H1 (cell line): ENCODE measurements at regions not wholly inside any gene's neighbourhood (a gene's known extent, or its start where the extent isn't known, plus 50 kb on each side); places are given as distances from the start of the nearest gene placed in this dataset.

ENCODE experiments used
- CTCF ChIA-PET: fragments of 300-600 bp; sonication (Branson Sonifier 250); formaldehyde crosslinking; loops from one replicate; lab custom pipeline; 2021; ENCODE audit not compliant: partially characterized antibody; lab: Charles Lee
- POLR2A ChIA-PET: fragments of 300-600 bp; sonication (Branson Sonifier 250); formaldehyde crosslinking; loops from one replicate; lab custom pipeline; 2021; ENCODE audit warnings: inconsistent platforms; ENCODE audit not compliant: partially characterized antibody; lab: Charles Lee
- DNase-seq, 2 experiments: peaks; one replicate each; pipeline versions ENCODE4 v3.0.0 to v3.0.0-alpha.2; 2010 to 2022; ENCODE audit warnings: low spot score in 2 of 2, low read depth in 1 of 2, mixed read lengths in 1 of 2
- FAIRE-seq: peaks from 2 replicates; lab custom pipeline; 2011; peaks lifted over from hg19 to GRCh38; lab: Jason Lieb, UNC
- H2AFZ ChIP-seq: 2 replicates; pipeline ENCODE4 v1.8.1; 2012; ENCODE audit warnings: low read length, inconsistent platforms
- H2AK5ac ChIP-seq: 2 replicates; pipeline ENCODE4 v1.6.1; 2013; ENCODE audit warnings: low read depth, low read length
- H2BK120ac ChIP-seq: replicated peaks from 2 replicates; pipeline ENCODE3; 2013; ENCODE audit warnings: low read depth, low read length, inconsistent platforms
- H2BK12ac ChIP-seq: 2 replicates; pipeline ENCODE4 v1.6.1; 2013; ENCODE audit warnings: low read depth, low read length
- H2BK15ac ChIP-seq: 2 replicates; pipeline ENCODE4 v1.6.1; 2013; ENCODE audit warnings: low read length
- H2BK20ac ChIP-seq: 2 replicates; pipeline ENCODE4 v1.6.1; 2013; ENCODE audit warnings: low read length
- H2BK5ac ChIP-seq: 2 replicates; pipeline ENCODE4 v1.6.1; 2013; ENCODE audit warnings: low read depth, low read length
- H3K14ac ChIP-seq: 2 replicates; pipeline ENCODE4 v1.6.1; 2013; ENCODE audit warnings: inconsistent platforms; ENCODE audit not compliant: insufficient read length
- H3K18ac ChIP-seq: 2 replicates; pipeline ENCODE4 v1.6.1; 2013; ENCODE audit warnings: low read length; ENCODE audit errors: extremely low read depth
- H3K23ac ChIP-seq: 2 replicates; pipeline ENCODE4 v1.6.1; 2013; ENCODE audit warnings: inconsistent platforms; ENCODE audit not compliant: insufficient read length
- H3K23me2 ChIP-seq: 2 replicates; pipeline ENCODE4 v1.6.1; 2013; ENCODE audit warnings: low read depth, low read length
- H3K27ac ChIP-seq: 2 replicates; pipeline ENCODE4 v1.6.1; 2011; ENCODE audit warnings: low read depth, low read length, inconsistent platforms
- H3K27me3 ChIP-seq, 4 experiments: replicated peaks in 1 of 4; 1 replicate in 1 of 4; 2 replicates in 3 of 4; pipeline versions ENCODE4 v1.6.1 to v1.8.1; 2011 to 2013; ENCODE audit warnings: low read length in 3 of 4, mild to moderate bottlenecking in 3 of 4, inconsistent platforms in 2 of 4, mixed read lengths in 2 of 4, moderate library complexity in 1 of 4; ENCODE audit not compliant: control insufficient read depth in 3 of 4, insufficient read depth in 3 of 4; ENCODE audit errors: extremely low read depth in 1 of 4
- H3K36me3 ChIP-seq, 4 experiments: 2 replicates each; pipeline versions ENCODE4 v1.6.1 to v1.8.1; 2011 to 2013; ENCODE audit warnings: mild to moderate bottlenecking in 4 of 4, low read length in 3 of 4, moderate library complexity in 2 of 4, control low read depth in 1 of 4, inconsistent platforms in 1 of 4; ENCODE audit not compliant: insufficient read depth in 4 of 4, control insufficient read depth in 2 of 4
- H3K4ac ChIP-seq: replicated peaks from 2 replicates; pipeline ENCODE3; 2013; ENCODE audit warnings: low read length, low read depth, mixed read lengths, inconsistent platforms; ENCODE audit not compliant: insufficient read length
- H3K4me1 ChIP-seq, 4 experiments: replicated peaks in 1 of 4; 1 replicate in 1 of 4; 2 replicates in 3 of 4; pipeline versions ENCODE4 v1.6.1 to v1.8.1; 2011 to 2013; ENCODE audit warnings: low read length in 3 of 4, inconsistent platforms in 2 of 4, mixed read lengths in 1 of 4; ENCODE audit not compliant: insufficient read depth in 4 of 4, control insufficient read depth in 3 of 4
- H3K4me2 ChIP-seq, 2 experiments: 2 replicates each; pipeline versions ENCODE4 v1.6.1 to v1.8.1; 2011 to 2013; ENCODE audit warnings: low read depth in 2 of 2, low read length in 2 of 2, control low read depth in 1 of 2, inconsistent platforms in 1 of 2, mild to moderate bottlenecking in 1 of 2; ENCODE audit not compliant: insufficient read depth in 1 of 2
- H3K4me3 ChIP-seq, 4 experiments: fragments of 200-600, 300-600 bp in 1 of 4; sonication (generic), shearing (Covaris generic), sonication (Bioruptor Twin) in 1 of 4; 2 replicates each; pipeline versions ENCODE4 v1.5.1 to v1.8.1; 2011 to 2016; ENCODE audit warnings: low read length in 4 of 4, low read depth in 3 of 4, control low read depth in 2 of 4, inconsistent platforms in 2 of 4, mild to moderate bottlenecking in 2 of 4, mixed read lengths in 1 of 4, moderate library complexity in 1 of 4; ENCODE audit not compliant: insufficient read depth in 2 of 4; ENCODE audit errors: extremely low read depth in 1 of 4
- H3K56ac ChIP-seq: replicated peaks from 2 replicates; pipeline ENCODE3; 2013; ENCODE audit warnings: low read depth, mild to moderate bottlenecking, mixed read lengths, low read length, inconsistent platforms; ENCODE audit not compliant: insufficient read length
- H3K79me1 ChIP-seq: 2 replicates; pipeline ENCODE4 v1.6.1; 2013; ENCODE audit warnings: low read depth, low read length, control low read depth
- H3K79me2 ChIP-seq, 2 experiments: 2 replicates each; pipeline versions ENCODE4 v1.6.1 to v1.8.1; 2012 to 2013; ENCODE audit warnings: low read length in 2 of 2, mild to moderate bottlenecking in 2 of 2, inconsistent platforms in 1 of 2; ENCODE audit not compliant: insufficient read depth in 2 of 2, control insufficient read depth in 1 of 2
- H3K9ac ChIP-seq, 4 experiments: replicated peaks in 1 of 4; 1 replicate in 1 of 4; 2 replicates in 3 of 4; pipeline versions ENCODE4 v1.6.1 to v1.8.1; 2011 to 2013; ENCODE audit warnings: low read depth in 3 of 4, low read length in 3 of 4, control low read depth in 2 of 4, mild to moderate bottlenecking in 2 of 4, moderate library complexity in 2 of 4, inconsistent platforms in 1 of 4; ENCODE audit errors: extremely low read depth in 1 of 4
- H3K9me3 ChIP-seq, 2 experiments: 2 replicates each; pipeline versions ENCODE4 v1.6.1 to v1.8.1; 2012 to 2013; ENCODE audit warnings: mild to moderate bottlenecking in 2 of 2, moderate library complexity in 2 of 2, control low read depth in 1 of 2, inconsistent platforms in 1 of 2, low read depth in 1 of 2, low read length in 1 of 2, mixed read lengths in 1 of 2; ENCODE audit not compliant: insufficient read depth in 2 of 2
- H4K20me1 ChIP-seq, 2 experiments: replicated peaks in 1 of 2; 2 replicates each; pipeline versions ENCODE3 to v1.8.1; 2011 to 2013; ENCODE audit warnings: inconsistent platforms in 2 of 2, low read length in 2 of 2, mild to moderate bottlenecking in 1 of 2; ENCODE audit not compliant: insufficient read depth in 2 of 2, control insufficient read depth in 1 of 2
- H4K5ac ChIP-seq: 2 replicates; pipeline ENCODE4 v1.6.1; 2013; ENCODE audit warnings: low read length, low read depth, mixed read lengths, inconsistent platforms; ENCODE audit not compliant: insufficient read length
- H4K8ac ChIP-seq: 2 replicates; pipeline ENCODE4 v1.8.0; 2013; ENCODE audit warnings: mild to moderate bottlenecking, moderate library complexity, low read length, inconsistent platforms; ENCODE audit not compliant: insufficient read depth; ENCODE audit errors: extremely low read depth
- H4K91ac ChIP-seq: replicated peaks from 2 replicates; pipeline ENCODE3; 2013; ENCODE audit warnings: low read length, mixed read lengths, inconsistent platforms; ENCODE audit not compliant: insufficient read length
- BRCA1 ChIP-seq: IDR thresholded peaks from 2 replicates; pipeline ENCODE4 v1.6.1; 2012; ENCODE audit warnings: low read depth, low read length, improper control_type of control experiment
- EGR1 ChIP-seq: IDR thresholded peaks from 2 replicates; pipeline ENCODE4 v1.6.1; 2011; ENCODE audit warnings: low read depth, low read length, borderline replicate concordance
- GABPA ChIP-seq: IDR thresholded peaks from 2 replicates; pipeline ENCODE4 v1.6.1; 2011; ENCODE audit warnings: mild to moderate bottlenecking, low read length, moderate library complexity, borderline replicate concordance; ENCODE audit not compliant: insufficient read depth
- JUN ChIP-seq: IDR thresholded peaks from 2 replicates; pipeline ENCODE4 v1.6.1; 2011; ENCODE audit warnings: low read depth, mild to moderate bottlenecking, improper control_type of control experiment, low read length
- RNF2 ChIP-seq: fragments of 200-900, 300-1000 bp; sonication (generic); IDR thresholded peaks from 2 replicates; pipeline ENCODE4 v1.7.1; 2016; ENCODE audit warnings: borderline replicate concordance, low read depth, mild to moderate bottlenecking, antibody characterized with exemption, low read length; ENCODE audit not compliant: poor library complexity, severe bottlenecking; ENCODE audit errors: missing control alignments
- SRF ChIP-seq: IDR thresholded peaks from 2 replicates; pipeline ENCODE4 v1.6.1; 2011; ENCODE audit warnings: mild to moderate bottlenecking, low read depth, low read length, moderate library complexity
- WGBS, 2 experiments: shearing (Covaris generic) in 1 of 2; methylation state at CpG; one replicate each; pipeline versions ENCODE4 v1.1.6 to v1.1.7; 2013 to 2015; ENCODE audit warnings: low lambda C conversion rate in 2 of 2, mixed read lengths in 2 of 2, inconsistent platforms in 1 of 2, low coverage in 1 of 2, missing lambda C conversion rate in 1 of 2; ENCODE audit not compliant: insufficient replicate concordance in 2 of 2, insufficient coverage in 1 of 2, insufficient read length in 1 of 2; ENCODE audit errors: extremely low coverage in 1 of 2, missing lambda C conversion rate in 1 of 2; 5-methylcytosine and 5-hydroxymethylcytosine counted together

- Histone ChIP-seq H2AFZ (no peak overlapping the region), H3K9ac (no peak overlapping the region), H3K9me3 (no peaks in the 10 kb centered on the region), H3K36me3 (no peaks in the 10 kb centered on the region), H2BK12ac (no peak overlapping the region), H3K4me2 (no peak overlapping the region), H2BK120ac (no peak overlapping the region), H3K18ac (no peak overlapping the region), H2BK5ac (no peak overlapping the region), H2AK5ac (no peak overlapping the region), H3K23ac (no peak overlapping the region), H3K27ac (no peak overlapping the region), H3K4ac (no peak overlapping the region), H4K5ac (no peak overlapping the region), H3K4me1 (no peaks in the 10 kb centered on the region), H4K20me1 (no peaks in the 10 kb centered on the region), H3K56ac (no peak overlapping the region), H2BK20ac (no peak overlapping the region), H3K14ac (no peak overlapping the region), H2BK15ac (no peak overlapping the region), H3K79me1 (no peaks in the 10 kb centered on the region), H4K8ac (no peak overlapping the region), H3K23me2 (no peaks in the 10 kb centered on the region), H3K27me3 (no peaks in the 10 kb centered on the region), H4K91ac (no peak overlapping the region), H3K79me2 (no peaks in the 10 kb centered on the region), H3K4me3 (no peak overlapping the region)
- ChIA-PET POLR2A (interaction anchor here (0.9 kb wide), 1 partner anchor 50 kb away, joined by 5 read pairs; no protein-coding TSS in a partner anchor), CTCF (interaction anchor here (0.7 to 4.3 kb wide), 4 partner anchors 10 to 199 kb away, joined by 3 to 29 read pairs (median 4); no protein-coding TSS in a partner anchor)
- 88% methylated on average over 8 of the region's 8 CpGs; no CpG with 5 or more reads in 1 of the 2 experiments for WGBS, 2 experiments
- FAIRE-seq (no peak), DNase-seq (no peak)
- TF ChIP-seq JUN: no peak
- no peak for TF ChIP-seq SRF
- no peak for TF ChIP-seq BRCA1
- no peak for TF ChIP-seq EGR1
- no peak for TF ChIP-seq GABPA
- TF ChIP-seq RNF2: no peak
Measured at GRCh38 chr4:123573866-123574508, 177.4 kb downstream of the SPRY1 start.
